ENCODE measurements at regions not wholly inside any gene's neighbourhood (a gene's known extent, or its start where the extent isn't known, plus 50 kb on each side); places are given as distances from the start of the nearest gene placed in this dataset.

GRCh38 chr12:46884362-46884761, 58.6 kb upstream of the SLC38A4 start:
- no peak for DNase-seq
- Histone ChIP-seq H3K27me3 (no peaks in the 10 kb centered on the region), H3K9me3 (no peaks in the 10 kb centered on the region), H3K4me1 (no peaks in the 10 kb centered on the region), H3K4me3 (no peak overlapping the region), H3K27ac (no peak overlapping the region), H3K36me3 (no peaks in the 10 kb centered on the region)
- TF ChIP-seq CTCF (IDR thresholded peaks at IDR 0.05) (no peak), POLR2A (IDR thresholded peaks at IDR 0.05) (no peak)

GRCh38 chr12:46886541-46887041, 60.8 kb upstream of the SLC38A4 start:
- H3K36me3 ChIP-seq, result no peaks in the 10 kb centered on the region
- H3K4me3 ChIP-seq, result no peak overlapping the region
- no peaks in the 10 kb centered on the region for H3K9me3 ChIP-seq
- TF ChIP-seq POLR2A (IDR thresholded peaks at IDR 0.05), result no peak
- TF ChIP-seq CTCF (IDR thresholded peaks at IDR 0.05), result no peak
- no peak overlapping the region for H3K27ac ChIP-seq
- no peaks in the 10 kb centered on the region for H3K4me1 ChIP-seq
- H3K27me3 ChIP-seq, result no peaks in the 10 kb centered on the region
- no peak for DNase-seq

- no peak for DNase-seq
- H3K27me3 ChIP-seq, result no peaks in the 10 kb centered on the region
- H3K4me1 ChIP-seq, result no peaks in the 10 kb centered on the region
Measured at GRCh38 chr12:46887870-46888269, 62.1 kb upstream of the SLC38A4 start.

GRCh38 chr12:46888568-46888967, 62.8 kb upstream of the SLC38A4 start:
- no peak for DNase-seq
- H3K4me3 ChIP-seq, result no peak overlapping the region
- no peak overlapping the region for H3K27ac ChIP-seq
- no peaks in the 10 kb centered on the region for H3K36me3 ChIP-seq
- H3K27me3 ChIP-seq, result no peaks in the 10 kb centered on the region
- no peaks in the 10 kb centered on the region for H3K4me1 ChIP-seq
- TF ChIP-seq POLR2A (IDR thresholded peaks at IDR 0.05) (no peak), CTCF (IDR thresholded peaks at IDR 0.05) (no peak)
- H3K9me3 ChIP-seq, result no peaks in the 10 kb centered on the region

More at GRCh38 chr12:46887870-46888269, 62.1 kb upstream of the SLC38A4 start:
- TF ChIP-seq POLR2A (IDR thresholded peaks at IDR 0.05), result no peak
- TF ChIP-seq CTCF (IDR thresholded peaks at IDR 0.05), result no peak
- Histone ChIP-seq H3K36me3 (no peaks in the 10 kb centered on the region), H3K9me3 (no peaks in the 10 kb centered on the region), H3K27ac (no peak overlapping the region), H3K4me3 (no peak overlapping the region)

- H3K4me3 ChIP-seq, result no peak overlapping the region
- H3K9me3 ChIP-seq, result no peaks in the 10 kb centered on the region
Measured at GRCh38 chr12:46891306-46891705, 65.5 kb upstream of the SLC38A4 start.

More at GRCh38 chr12:46891306-46891705, 65.5 kb upstream of the SLC38A4 start:
- Histone ChIP-seq H3K4me1 (no peaks in the 10 kb centered on the region), H3K27ac (no peak overlapping the region), H3K27me3 (no peaks in the 10 kb centered on the region), H3K36me3 (no peaks in the 10 kb centered on the region)
- TF ChIP-seq POLR2A (IDR thresholded peaks at IDR 0.05) (no peak), CTCF (IDR thresholded peaks at IDR 0.05) (no peak)
- no peak for DNase-seq

Data from Peyer's patch (tissue), 4 donors.